ENCODE measurements at regions not wholly inside any gene's neighbourhood (a gene's known extent, or its start where the extent isn't known, plus 50 kb on each side); places are given as distances from the start of the nearest gene placed in this dataset.

GRCh38 chr5:67416133-67416937 is 219.7 kb upstream of the CD180 start:
- no peaks in the 10 kb centered on the region for H3K9me3 ChIP-seq (replicated peaks in 1 of 11)
- TF ChIP-seq Cebpa-rat (IDR thresholded peaks at IDR 0.05): no peak
- H3K27ac ChIP-seq: no peak overlapping the region
- H3K4me2 ChIP-seq: no peak overlapping the region
- H3K9ac ChIP-seq: no peak overlapping the region
- H3K4me3 ChIP-seq: no peak overlapping the region
- no peaks in the 10 kb centered on the region for H4K20me1 ChIP-seq
- no peaks in the 10 kb centered on the region for H3K4me1 ChIP-seq
- no peaks in the 10 kb centered on the region for H3K27me3 ChIP-seq
- H3K36me3 ChIP-seq: no peaks in the 10 kb centered on the region

- Histone ChIP-seq H3K27ac (no peak overlapping the region), H3K9me3 (replicated peaks in 1 of 11) (no peaks in the 10 kb centered on the region), H3K27me3 (no peaks in the 10 kb centered on the region), H3K9ac (no peak overlapping the region), H3K36me3 (no peaks in the 10 kb centered on the region), H3K4me1 (peaks cover 0 to 1% (median 0%) of the 10 kb centered on the region in 10 experiments; a peak in 3 of 20 replicates), H3K4me3 (no peak overlapping the region), H4K20me1 (no peaks in the 10 kb centered on the region), H3K4me2 (no peak overlapping the region)
- no peak for TF ChIP-seq Cebpa-rat (IDR thresholded peaks at IDR 0.05)
Measured at GRCh38 chr5:67414712-67415111, 218.1 kb upstream of the CD180 start.

- no peaks in the 10 kb centered on the region for H3K9me3 ChIP-seq (replicated peaks in 1 of 11)
- no peak for TF ChIP-seq Cebpa-rat (IDR thresholded peaks at IDR 0.05)
- H4K20me1 ChIP-seq: no peaks in the 10 kb centered on the region
- H3K9ac ChIP-seq: no peak overlapping the region
- H3K27me3 ChIP-seq: no peaks in the 10 kb centered on the region
- no peak overlapping the region for H3K27ac ChIP-seq
- H3K4me3 ChIP-seq: no peak overlapping the region
- no peak overlapping the region for H3K4me2 ChIP-seq
- peaks cover 0 to 11% (median 6%) of the 10 kb centered on the region in 10 experiments; a peak in 15 of 20 replicates for H3K4me1 ChIP-seq
- no peaks in the 10 kb centered on the region for H3K36me3 ChIP-seq
Measured at GRCh38 chr5:67413721-67414120, 217.1 kb upstream of the CD180 start.

GRCh38 chr5:67409126-67409777 is 212.7 kb upstream of the CD180 start:
- no peak overlapping the region for H3K4me3 ChIP-seq
- no peaks in the 10 kb centered on the region for H3K27me3 ChIP-seq

GRCh38 chr5:67407979-67408378 is 211.4 kb upstream of the CD180 start:
- Histone ChIP-seq H3K4me2 (no peak overlapping the region), H3K4me3 (no peak overlapping the region), H3K9me3 (replicated peaks in 1 of 11) (no peaks in the 10 kb centered on the region), H3K9ac (no peak overlapping the region), H4K20me1 (no peaks in the 10 kb centered on the region), H3K36me3 (no peaks in the 10 kb centered on the region), H3K27me3 (no peaks in the 10 kb centered on the region), H3K4me1 (peaks cover 0 to 19% (median 6%) of the 10 kb centered on the region in 10 experiments; a peak in 15 of 20 replicates), H3K27ac (no peak overlapping the region)
- TF ChIP-seq Cebpa-rat (IDR thresholded peaks at IDR 0.05): no peak

More at GRCh38 chr5:67409126-67409777, 212.7 kb upstream of the CD180 start:
- TF ChIP-seq Cebpa-rat (IDR thresholded peaks at IDR 0.05): no peak
- Histone ChIP-seq H4K20me1 (no peaks in the 10 kb centered on the region), H3K4me1 (peaks cover 0 to 19% (median 6%) of the 10 kb centered on the region in 10 experiments; a peak in 15 of 20 replicates), H3K27ac (peak overlapping the region in 2 of 11 experiments; percentile 12 to 26; a peak in 2 of 22 replicates), H3K4me2 (peak overlapping the region in 7 of 11 experiments; percentile 14 to 77 (median 51); a peak in 10 of 22 replicates), H3K36me3 (no peaks in the 10 kb centered on the region), H3K9ac (no peak overlapping the region), H3K9me3 (replicated peaks in 1 of 11) (no peaks in the 10 kb centered on the region)

- Histone ChIP-seq H3K27ac (no peak overlapping the region), H3K4me2 (no peak overlapping the region), H3K27me3 (no peaks in the 10 kb centered on the region), H3K9me3 (replicated peaks in 1 of 11) (no peaks in the 10 kb centered on the region), H3K36me3 (no peaks in the 10 kb centered on the region), H4K20me1 (no peaks in the 10 kb centered on the region), H3K9ac (no peak overlapping the region), H3K4me3 (no peak overlapping the region), H3K4me1 (peaks cover 0 to 19% (median 6%) of the 10 kb centered on the region in 10 experiments; a peak in 15 of 20 replicates)
- no peak for TF ChIP-seq Cebpa-rat (IDR thresholded peaks at IDR 0.05)
Measured at GRCh38 chr5:67405755-67406154, 209.2 kb upstream of the CD180 start.

- no peak overlapping the region for H3K4me2 ChIP-seq
- H3K27me3 ChIP-seq: no peaks in the 10 kb centered on the region
- peaks cover 0 to 19% (median 6%) of the 10 kb centered on the region in 10 experiments; a peak in 15 of 20 replicates for H3K4me1 ChIP-seq
- no peak for TF ChIP-seq Cebpa-rat (IDR thresholded peaks at IDR 0.05)
- H3K36me3 ChIP-seq: no peaks in the 10 kb centered on the region
- H3K27ac ChIP-seq: no peak overlapping the region
- H3K4me3 ChIP-seq: no peak overlapping the region
- H4K20me1 ChIP-seq: no peaks in the 10 kb centered on the region
- H3K9me3 ChIP-seq (replicated peaks in 1 of 11): no peaks in the 10 kb centered on the region
- H3K9ac ChIP-seq: no peak overlapping the region
Measured at GRCh38 chr5:67405101-67405364, 208.4 kb upstream of the CD180 start.

- no peaks in the 10 kb centered on the region for H3K36me3 ChIP-seq
- no peak overlapping the region for H3K9ac ChIP-seq
- H3K4me2 ChIP-seq: no peak overlapping the region
- no peaks in the 10 kb centered on the region for H3K27me3 ChIP-seq
- no peak overlapping the region for H3K27ac ChIP-seq
- peaks cover 0 to 15% (median 6%) of the 10 kb centered on the region in 10 experiments; a peak in 15 of 20 replicates for H3K4me1 ChIP-seq
- no peak overlapping the region for H3K4me3 ChIP-seq
- H4K20me1 ChIP-seq: no peaks in the 10 kb centered on the region
- H3K9me3 ChIP-seq (replicated peaks in 1 of 11): no peaks in the 10 kb centered on the region
- no peak for TF ChIP-seq Cebpa-rat (IDR thresholded peaks at IDR 0.05)
Measured at GRCh38 chr5:67404256-67405100, 207.9 kb upstream of the CD180 start.

- Histone ChIP-seq H3K27me3 (no peaks in the 10 kb centered on the region), H3K4me3 (no peak overlapping the region), H3K4me1 (no peaks in the 10 kb centered on the region), H3K9me3 (replicated peaks in 1 of 11) (no peaks in the 10 kb centered on the region), H3K27ac (no peak overlapping the region), H4K20me1 (no peaks in the 10 kb centered on the region), H3K4me2 (no peak overlapping the region), H3K9ac (no peak overlapping the region), H3K36me3 (no peaks in the 10 kb centered on the region)
- TF ChIP-seq Cebpa-rat (IDR thresholded peaks at IDR 0.05): no peak
Measured at GRCh38 chr5:67402526-67402925, 205.9 kb upstream of the CD180 start.

Data from BLaER1 treated with 17β-estradiol and CSF1 and Interleukin-3, amounts not matched to agents 10 nM and 100 nM (cell line).